HepG2 (cell line): ENCODE measurements at regions not wholly inside any gene's neighbourhood (a gene's known extent, or its start where the extent isn't known, plus 50 kb on each side); places are given as distances from the start of the nearest gene placed in this dataset.

Experiments
- ATAC-seq: fragments of 200-7000 bp; cut with Tn5 transposase; 3 replicates; pipeline ENCODE4 v1.9.1; 2020; ENCODE audit warnings: mild to moderate bottlenecking, moderate library complexity
- BruUV-seq: library from RNA; stranded (reverse); fragments of 400-500 nt; replicated peaks from 2 replicates; lab custom pipeline; 2021; lab: Mats Ljungman, UMichigan
- CTCF ChIA-PET: fragments of 300-600 bp; formaldehyde crosslinking; extraction: SDS; loops from one replicate; lab custom pipeline; 2021; ENCODE audit warnings: low total read pairs, inconsistent platforms, low intra/inter-chr PET ratio; lab: Yijun Ruan, JAX
- POLR2A ChIA-PET: fragments of 350-600 bp; sonication (Branson Sonifier 250); formaldehyde crosslinking; loops from one replicate; lab custom pipeline; 2020; ENCODE audit warnings: antibody characterized with exemption, inconsistent platforms; lab: Yijun Ruan, JAX
- DNase-seq: peaks from one replicate; pipeline ENCODE4 v3.0.0-alpha.2; 2015; ENCODE audit warnings: low spot score
- FAIRE-seq: peaks from 3 replicates; lab custom pipeline; 2011; peaks lifted over from hg19 to GRCh38; lab: Jason Lieb, UNC
- H2AFZ ChIP-seq: one replicate; pipeline ENCODE4 v1.6.1; 2011; ENCODE audit warnings: low read length, inconsistent platforms
- H3K27ac ChIP-seq: fragments of 300-600 bp; 3 replicates; pipeline ENCODE4 v1.8.0; 2011; ENCODE audit warnings: mixed run types, mild to moderate bottlenecking, mixed read lengths, low read length, inconsistent platforms; ENCODE audit not compliant: insufficient read depth; ENCODE audit errors: extremely low read length
- H3K27me3 ChIP-seq, 2 experiments: fragments of 200-600 bp in 1 of 2; 2 replicates in 1 of 2; 3 replicates in 1 of 2; pipeline versions ENCODE4 v1.6.0 to v1.8.0; 2011; ENCODE audit warnings: low read length in 2 of 2, mild to moderate bottlenecking in 2 of 2, moderate library complexity in 2 of 2, inconsistent platforms in 1 of 2; ENCODE audit not compliant: insufficient read depth in 2 of 2, control insufficient read depth in 1 of 2
- H3K36me3 ChIP-seq, 2 experiments: fragments of 200-600 bp in 1 of 2; replicated peaks in 1 of 2; 2 replicates in 1 of 2; 3 replicates in 1 of 2; pipeline versions ENCODE4 v1.5.1 to v1.8.0; 2011; ENCODE audit warnings: low read length in 2 of 2, inconsistent platforms in 1 of 2; ENCODE audit not compliant: insufficient read depth in 2 of 2, control insufficient read depth in 1 of 2
- H3K4me1 ChIP-seq: 2 replicates; pipeline ENCODE4 v1.5.1; 2012; ENCODE audit warnings: low read length, inconsistent platforms; ENCODE audit not compliant: insufficient read depth
- H3K4me2 ChIP-seq: 2 replicates; pipeline ENCODE4 v1.6.0; 2011; ENCODE audit warnings: low read depth, low read length, inconsistent platforms
- H3K4me3 ChIP-seq, 3 experiments: fragments of 200-600 bp in 1 of 3; sonication (generic), shearing (Covaris generic) in 1 of 3; replicated peaks in 1 of 3; 2 replicates each; pipeline ENCODE4 v1.5.1; 2011 to 2016; ENCODE audit warnings: low read length in 3 of 3, inconsistent platforms in 2 of 3, low read depth in 2 of 3, mild to moderate bottlenecking in 2 of 3, control low read depth in 1 of 3, mixed read lengths in 1 of 3; ENCODE audit not compliant: insufficient read depth in 1 of 3
- H3K79me2 ChIP-seq: one replicate; pipeline ENCODE4 v1.6.1; 2011; ENCODE audit warnings: low read length, inconsistent platforms; ENCODE audit not compliant: insufficient read depth
- H3K9ac ChIP-seq: 2 replicates; pipeline ENCODE4 v1.6.0; 2011; ENCODE audit warnings: mild to moderate bottlenecking, low read depth, low read length, inconsistent platforms; ENCODE audit not compliant: insufficient read depth
- H3K9me3 ChIP-seq: 2 replicates; pipeline ENCODE4 v1.5.1; 2012; ENCODE audit warnings: mild to moderate bottlenecking, low read length
- H4K20me1 ChIP-seq: 2 replicates; pipeline ENCODE4 v1.6.0; 2011; ENCODE audit warnings: inconsistent platforms, mild to moderate bottlenecking, low read length, moderate library complexity; ENCODE audit not compliant: insufficient read depth
- ELF1 ChIP-seq: sonication (generic); formaldehyde crosslinking; IDR thresholded peaks from 2 replicates; pipeline ENCODE4 v1.4.0; 2020; ENCODE audit warnings: missing genetic modification reagents
- FOXA3 ChIP-seq: IDR thresholded peaks from 2 replicates; pipeline ENCODE4 v1.6.1; 2016; ENCODE audit warnings: missing genetic modification reagents, missing compliant biosample characterization
- HMG20A ChIP-seq: IDR thresholded peaks from 2 replicates; pipeline ENCODE4 v1.6.1; 2016; ENCODE audit warnings: borderline replicate concordance
- MAFF ChIP-seq: IDR thresholded peaks from 2 replicates; pipeline ENCODE4 v1.6.1; 2011; ENCODE audit warnings: low read depth, low read length, improper control_type of control experiment
- MIER3 ChIP-seq: IDR thresholded peaks from 2 replicates; pipeline ENCODE4 v1.6.1; 2016; ENCODE audit warnings: missing compliant biosample characterization, borderline replicate concordance
- MIXL1 ChIP-seq: IDR thresholded peaks from 2 replicates; pipeline ENCODE4 v1.6.1; 2016
- PHF5A ChIP-seq: IDR thresholded peaks from one replicate; pipeline ENCODE4 v1.6.1; 2018; ENCODE audit warnings: low read depth, missing genetic modification reagents; ENCODE audit not compliant: unreplicated experiment
- SMAD3 ChIP-seq: sonication (generic); formaldehyde crosslinking; IDR thresholded peaks from 2 replicates; pipeline ENCODE4 v1.4.0; 2020; ENCODE audit warnings: missing genetic modification reagents
- SRSF4 ChIP-seq: fragments of 200-400 bp; formaldehyde crosslinking; IDR thresholded peaks from one replicate; pipeline ENCODE4 v1.6.1; 2018; ENCODE audit warnings: mild to moderate bottlenecking, low read depth, low read length, moderate library complexity; ENCODE audit not compliant: poor library complexity, severe bottlenecking
- ZMYM3 ChIP-seq: sonication (generic); formaldehyde crosslinking; IDR thresholded peaks from 2 replicates; pipeline ENCODE4 v1.5.1; 2020; ENCODE audit warnings: mild to moderate bottlenecking, missing genetic modification reagents
- ZNF326 ChIP-seq: sonication (generic); formaldehyde crosslinking; IDR thresholded peaks from 2 replicates; pipeline ENCODE4 v1.4.0; 2020; ENCODE audit warnings: missing genetic modification reagents, borderline replicate concordance
- WGBS: methylation state at CpG from one replicate; pipeline ENCODE4 v1.1.6; 2017; ENCODE audit warnings: low lambda C conversion rate; 5-methylcytosine and 5-hydroxymethylcytosine counted together
- in situ Hi-C: cut with HindIII; loops from 2 replicates; pipeline ENCODE4 v1.10.0; 2017; ENCODE audit warnings: low pct_unique_long_range_greater_than_20kb; ENCODE audit not compliant: extremely low pct_ligation_motif_present
- intact Hi-C: fragments of 100-400 bp; cut with micrococcal nuclease; formaldehyde crosslinking; loops from one replicate; pipeline ENCODE4 v1.10.0; 2022; ENCODE audit not compliant: unreplicated experiment
- TF ChIP-seq, protein P1 (sequence below): sonication (generic); formaldehyde crosslinking; IDR thresholded peaks from 2 replicates; pipeline ENCODE4 v1.4.0; 2020; ENCODE audit warnings: missing genetic modification reagents, borderline replicate concordance
- TF ChIP-seq, protein P2 (sequence below): sonication (generic); formaldehyde crosslinking; IDR thresholded peaks from 2 replicates; pipeline ENCODE4 v1.9.0; 2021; ENCODE audit warnings: missing genetic modification reagents, borderline replicate concordance
- TF ChIP-seq, protein P3 (sequence below): IDR thresholded peaks from 2 replicates; pipeline ENCODE4 v1.6.1; 2018; ENCODE audit warnings: missing genetic modification reagents, mild to moderate bottlenecking, missing compliant biosample characterization
- TF ChIP-seq, protein P4 (sequence below): sonication (generic); formaldehyde crosslinking; IDR thresholded peaks from 2 replicates; pipeline ENCODE4 v1.5.1; 2020; ENCODE audit warnings: mild to moderate bottlenecking, missing genetic modification reagents, moderate library complexity

DNA sequence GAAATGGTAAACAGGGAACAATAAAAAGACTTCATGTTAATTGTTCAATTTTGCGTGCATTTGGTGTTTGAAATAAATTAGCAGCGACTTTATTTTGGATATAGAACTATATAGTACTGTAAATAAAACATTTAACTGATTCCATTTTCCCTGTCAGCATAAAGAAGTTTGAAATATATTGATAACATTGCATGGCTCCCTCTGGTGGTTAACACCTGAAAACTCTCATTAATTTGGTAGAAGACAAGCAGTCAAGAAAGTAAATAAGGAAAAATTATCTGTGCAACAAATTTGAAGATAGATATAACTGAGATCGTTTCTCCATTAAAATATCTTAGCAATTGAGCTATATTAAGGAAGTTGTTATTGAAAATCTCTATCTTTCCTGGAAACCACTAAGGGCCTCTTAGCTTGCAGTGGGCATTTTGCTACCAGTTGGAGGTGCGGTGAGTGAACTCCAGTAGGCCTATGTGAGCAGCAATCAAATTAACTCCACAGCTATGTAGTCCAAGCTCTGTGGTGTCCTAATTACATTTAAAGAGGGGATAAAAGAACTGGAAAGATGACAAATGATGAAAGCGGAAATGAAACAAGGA, 435.7 kb upstream of the FKBP1C start:
- 38% methylated on average over 5 of the region's 5 CpGs for WGBS
- Histone ChIP-seq H2AFZ (no peak overlapping the region), H3K4me3 (no peak overlapping the region), H3K9ac (no peak overlapping the region), H4K20me1 (no peaks in the 10 kb centered on the region), H3K27me3 (no peaks in the 10 kb centered on the region), H3K9me3 (no peaks in the 10 kb centered on the region), H3K36me3 (no peaks in the 10 kb centered on the region), H3K79me2 (no peaks in the 10 kb centered on the region), H3K4me1 (no peaks in the 10 kb centered on the region), H3K27ac (no peak overlapping the region), H3K4me2 (no peak overlapping the region)
- DNase-seq (peak; percentile 36), FAIRE-seq (no peak), ATAC-seq (peak; percentile 50)
- intact Hi-C loops (no loop called here), in situ Hi-C loops (no loop called here)
- ChIA-PET POLR2A (no interaction called here), CTCF (no interaction called here)
- no TSS peak for BruUV-seq
- TF ChIP-seq, protein P1, sequence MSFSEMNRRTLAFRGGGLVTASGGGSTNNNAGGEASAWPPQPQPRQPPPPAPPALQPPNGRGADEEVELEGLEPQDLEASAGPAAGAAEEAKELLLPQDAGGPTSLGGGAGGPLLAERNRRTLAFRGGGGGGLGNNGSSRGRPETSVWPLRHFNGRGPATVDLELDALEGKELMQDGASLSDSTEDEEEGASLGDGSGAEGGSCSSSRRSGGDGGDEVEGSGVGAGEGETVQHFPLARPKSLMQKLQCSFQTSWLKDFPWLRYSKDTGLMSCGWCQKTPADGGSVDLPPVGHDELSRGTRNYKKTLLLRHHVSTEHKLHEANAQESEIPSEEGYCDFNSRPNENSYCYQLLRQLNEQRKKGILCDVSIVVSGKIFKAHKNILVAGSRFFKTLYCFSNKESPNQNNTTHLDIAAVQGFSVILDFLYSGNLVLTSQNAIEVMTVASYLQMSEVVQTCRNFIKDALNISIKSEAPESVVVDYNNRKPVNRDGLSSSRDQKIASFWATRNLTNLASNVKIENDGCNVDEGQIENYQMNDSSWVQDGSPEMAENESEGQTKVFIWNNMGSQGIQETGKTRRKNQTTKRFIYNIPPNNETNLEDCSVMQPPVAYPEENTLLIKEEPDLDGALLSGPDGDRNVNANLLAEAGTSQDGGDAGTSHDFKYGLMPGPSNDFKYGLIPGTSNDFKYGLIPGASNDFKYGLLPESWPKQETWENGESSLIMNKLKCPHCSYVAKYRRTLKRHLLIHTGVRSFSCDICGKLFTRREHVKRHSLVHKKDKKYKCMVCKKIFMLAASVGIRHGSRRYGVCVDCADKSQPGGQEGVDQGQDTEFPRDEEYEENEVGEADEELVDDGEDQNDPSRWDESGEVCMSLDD (CRISPR knock-in tag), result no peak
- TF ChIP-seq PHF5A (CRISPR knock-in tag) (no peak), MIXL1 (0 out of 2 replicates have a peak, but pooled peaks have one; percentile 38), SMAD3 (CRISPR knock-in tag) (no peak), ZMYM3 (no peak), ELF1 (CRISPR knock-in tag) (no peak), SRSF4 (no peak), MAFF (peak; percentile 5; the same call in 1 of the 2 replicates), FOXA3 (CRISPR knock-in tag) (0 out of 2 replicates have a peak, but pooled peaks have one; percentile 19), ZNF326 (CRISPR knock-in tag) (no peak), MIER3 (CRISPR knock-in tag) (no peak), HMG20A (CRISPR knock-in tag) (no peak)
- TF ChIP-seq, protein P2, sequence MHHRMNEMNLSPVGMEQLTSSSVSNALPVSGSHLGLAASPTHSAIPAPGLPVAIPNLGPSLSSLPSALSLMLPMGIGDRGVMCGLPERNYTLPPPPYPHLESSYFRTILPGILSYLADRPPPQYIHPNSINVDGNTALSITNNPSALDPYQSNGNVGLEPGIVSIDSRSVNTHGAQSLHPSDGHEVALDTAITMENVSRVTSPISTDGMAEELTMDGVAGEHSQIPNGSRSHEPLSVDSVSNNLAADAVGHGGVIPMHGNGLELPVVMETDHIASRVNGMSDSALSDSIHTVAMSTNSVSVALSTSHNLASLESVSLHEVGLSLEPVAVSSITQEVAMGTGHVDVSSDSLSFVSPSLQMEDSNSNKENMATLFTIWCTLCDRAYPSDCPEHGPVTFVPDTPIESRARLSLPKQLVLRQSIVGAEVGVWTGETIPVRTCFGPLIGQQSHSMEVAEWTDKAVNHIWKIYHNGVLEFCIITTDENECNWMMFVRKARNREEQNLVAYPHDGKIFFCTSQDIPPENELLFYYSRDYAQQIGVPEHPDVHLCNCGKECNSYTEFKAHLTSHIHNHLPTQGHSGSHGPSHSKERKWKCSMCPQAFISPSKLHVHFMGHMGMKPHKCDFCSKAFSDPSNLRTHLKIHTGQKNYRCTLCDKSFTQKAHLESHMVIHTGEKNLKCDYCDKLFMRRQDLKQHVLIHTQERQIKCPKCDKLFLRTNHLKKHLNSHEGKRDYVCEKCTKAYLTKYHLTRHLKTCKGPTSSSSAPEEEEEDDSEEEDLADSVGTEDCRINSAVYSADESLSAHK, result no peak
- TF ChIP-seq, protein P3, sequence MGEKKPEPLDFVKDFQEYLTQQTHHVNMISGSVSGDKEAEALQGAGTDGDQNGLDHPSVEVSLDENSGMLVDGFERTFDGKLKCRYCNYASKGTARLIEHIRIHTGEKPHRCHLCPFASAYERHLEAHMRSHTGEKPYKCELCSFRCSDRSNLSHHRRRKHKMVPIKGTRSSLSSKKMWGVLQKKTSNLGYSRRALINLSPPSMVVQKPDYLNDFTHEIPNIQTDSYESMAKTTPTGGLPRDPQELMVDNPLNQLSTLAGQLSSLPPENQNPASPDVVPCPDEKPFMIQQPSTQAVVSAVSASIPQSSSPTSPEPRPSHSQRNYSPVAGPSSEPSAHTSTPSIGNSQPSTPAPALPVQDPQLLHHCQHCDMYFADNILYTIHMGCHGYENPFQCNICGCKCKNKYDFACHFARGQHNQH (CRISPR knock-in tag), result no peak
- TF ChIP-seq, protein P4, sequence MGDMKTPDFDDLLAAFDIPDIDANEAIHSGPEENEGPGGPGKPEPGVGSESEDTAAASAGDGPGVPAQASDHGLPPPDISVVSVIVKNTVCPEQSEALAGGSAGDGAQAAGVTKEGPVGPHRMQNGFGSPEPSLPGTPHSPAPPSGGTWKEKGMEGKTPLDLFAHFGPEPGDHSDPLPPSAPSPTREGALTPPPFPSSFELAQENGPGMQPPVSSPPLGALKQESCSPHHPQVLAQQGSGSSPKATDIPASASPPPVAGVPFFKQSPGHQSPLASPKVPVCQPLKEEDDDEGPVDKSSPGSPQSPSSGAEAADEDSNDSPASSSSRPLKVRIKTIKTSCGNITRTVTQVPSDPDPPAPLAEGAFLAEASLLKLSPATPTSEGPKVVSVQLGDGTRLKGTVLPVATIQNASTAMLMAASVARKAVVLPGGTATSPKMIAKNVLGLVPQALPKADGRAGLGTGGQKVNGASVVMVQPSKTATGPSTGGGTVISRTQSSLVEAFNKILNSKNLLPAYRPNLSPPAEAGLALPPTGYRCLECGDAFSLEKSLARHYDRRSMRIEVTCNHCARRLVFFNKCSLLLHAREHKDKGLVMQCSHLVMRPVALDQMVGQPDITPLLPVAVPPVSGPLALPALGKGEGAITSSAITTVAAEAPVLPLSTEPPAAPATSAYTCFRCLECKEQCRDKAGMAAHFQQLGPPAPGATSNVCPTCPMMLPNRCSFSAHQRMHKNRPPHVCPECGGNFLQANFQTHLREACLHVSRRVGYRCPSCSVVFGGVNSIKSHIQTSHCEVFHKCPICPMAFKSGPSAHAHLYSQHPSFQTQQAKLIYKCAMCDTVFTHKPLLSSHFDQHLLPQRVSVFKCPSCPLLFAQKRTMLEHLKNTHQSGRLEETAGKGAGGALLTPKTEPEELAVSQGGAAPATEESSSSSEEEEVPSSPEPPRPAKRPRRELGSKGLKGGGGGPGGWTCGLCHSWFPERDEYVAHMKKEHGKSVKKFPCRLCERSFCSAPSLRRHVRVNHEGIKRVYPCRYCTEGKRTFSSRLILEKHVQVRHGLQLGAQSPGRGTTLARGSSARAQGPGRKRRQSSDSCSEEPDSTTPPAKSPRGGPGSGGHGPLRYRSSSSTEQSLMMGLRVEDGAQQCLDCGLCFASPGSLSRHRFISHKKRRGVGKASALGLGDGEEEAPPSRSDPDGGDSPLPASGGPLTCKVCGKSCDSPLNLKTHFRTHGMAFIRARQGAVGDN (CRISPR knock-in tag), result no peak
